ENCODE measurements at regions not wholly inside any gene's neighbourhood (a gene's known extent, or its start where the extent isn't known, plus 50 kb on each side); places are given as distances from the start of the nearest gene placed in this dataset.

- no peaks in the 10 kb centered on the region for H3K36me3 ChIP-seq (ENCODE audit: control insufficient read depth in 2 of 2, insufficient read depth in 2 of 2, low read length in 2 of 2)
- H3K4me1 ChIP-seq (ENCODE audit: control insufficient read depth in 2 of 2, insufficient read depth in 2 of 2, low read length in 2 of 2), result no peaks in the 10 kb centered on the region
Measured at GRCh38 chr20:46801003-46801702, 91.7 kb downstream of the SLC2A10 start.

GRCh38 chr20:46802722-46803121 lies 91.9 kb upstream of the EYA2 start:
- Histone ChIP-seq H3K27ac (ENCODE audit: low read depth in 2 of 2, low read length in 2 of 2) (no peak overlapping the region), H3K4me3 (ENCODE audit: low read length in 2 of 2) (no peak overlapping the region), H3K4me1 (ENCODE audit: control insufficient read depth in 2 of 2, insufficient read depth in 2 of 2, low read length in 2 of 2) (no peaks in the 10 kb centered on the region), H3K36me3 (ENCODE audit: control insufficient read depth in 2 of 2, insufficient read depth in 2 of 2, low read length in 2 of 2) (no peaks in the 10 kb centered on the region), H3K9me3 (ENCODE audit: control insufficient read depth in 2 of 2, low read length in 2 of 2) (no peaks in the 10 kb centered on the region), H3K27me3 (ENCODE audit: control insufficient read depth in 2 of 2, insufficient read depth in 2 of 2, low read length in 2 of 2) (no peaks in the 10 kb centered on the region), H3K9ac (ENCODE audit: low read depth in 1 of 2, low read length in 2 of 2) (no peak overlapping the region)

More at GRCh38 chr20:46801003-46801702, 91.7 kb downstream of the SLC2A10 start:
- no peak overlapping the region for H3K27ac ChIP-seq (ENCODE audit: low read depth in 2 of 2, low read length in 2 of 2)
- H3K9me3 ChIP-seq (ENCODE audit: control insufficient read depth in 2 of 2, low read length in 2 of 2), result no peaks in the 10 kb centered on the region
- no peaks in the 10 kb centered on the region for H3K27me3 ChIP-seq (ENCODE audit: control insufficient read depth in 2 of 2, insufficient read depth in 2 of 2, low read length in 2 of 2)
- no peak overlapping the region for H3K9ac ChIP-seq (ENCODE audit: low read depth in 1 of 2, low read length in 2 of 2)
- no peak overlapping the region for H3K4me3 ChIP-seq (ENCODE audit: low read length in 2 of 2)

DNA sequence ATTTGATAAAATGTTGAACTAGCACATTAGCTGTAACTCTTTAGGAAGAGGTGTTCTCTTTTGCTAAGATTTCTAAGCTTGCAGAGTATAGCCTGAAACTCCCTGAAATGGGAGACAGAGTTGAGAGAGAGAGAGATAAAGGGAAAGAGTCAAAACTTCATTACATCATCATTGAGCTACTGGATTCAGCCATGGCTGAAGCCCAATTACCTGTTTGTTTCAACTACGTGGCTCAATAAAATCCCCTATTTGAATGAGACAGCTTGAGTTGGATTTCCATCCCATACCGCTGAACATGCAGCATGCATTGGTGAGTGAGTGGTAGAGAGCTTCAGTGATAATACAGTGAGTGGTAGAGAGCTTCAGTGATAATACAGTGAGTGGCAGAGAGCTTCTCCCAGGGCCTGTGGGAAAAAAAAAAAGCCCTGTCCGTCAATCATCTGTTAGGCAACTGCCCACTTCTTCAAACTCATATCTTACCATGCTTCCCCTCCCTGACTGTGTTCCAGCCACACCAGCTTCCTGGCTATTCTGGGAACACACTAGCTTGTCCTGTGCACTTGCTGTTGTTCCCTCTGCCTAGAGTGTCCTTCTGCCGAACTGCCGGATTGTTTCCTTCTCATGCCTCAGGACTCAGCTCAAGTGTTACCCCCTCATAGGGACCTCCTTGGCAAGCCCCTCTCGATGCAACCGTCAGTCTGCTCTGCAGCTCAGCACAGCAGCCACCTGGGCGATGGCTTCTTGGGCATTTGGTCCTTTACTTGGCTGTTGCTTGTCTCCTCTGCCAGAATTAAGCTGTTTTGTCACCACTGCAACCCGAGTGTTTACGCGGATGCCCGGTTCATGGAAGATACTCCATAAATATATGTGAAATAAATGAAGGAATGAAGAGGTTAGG lies 91.3 kb upstream of the EYA2 start:
- Histone ChIP-seq H3K36me3 (ENCODE audit: control insufficient read depth in 2 of 2, insufficient read depth in 2 of 2, low read length in 2 of 2) (no peaks in the 10 kb centered on the region), H3K9ac (ENCODE audit: low read depth in 1 of 2, low read length in 2 of 2) (no peak overlapping the region), H3K9me3 (ENCODE audit: control insufficient read depth in 2 of 2, low read length in 2 of 2) (no peaks in the 10 kb centered on the region), H3K27ac (ENCODE audit: low read depth in 2 of 2, low read length in 2 of 2) (no peak overlapping the region), H3K4me1 (ENCODE audit: control insufficient read depth in 2 of 2, insufficient read depth in 2 of 2, low read length in 2 of 2) (no peaks in the 10 kb centered on the region), H3K4me3 (ENCODE audit: low read length in 2 of 2) (no peak overlapping the region), H3K27me3 (ENCODE audit: control insufficient read depth in 2 of 2, insufficient read depth in 2 of 2, low read length in 2 of 2) (no peaks in the 10 kb centered on the region)

DNA sequence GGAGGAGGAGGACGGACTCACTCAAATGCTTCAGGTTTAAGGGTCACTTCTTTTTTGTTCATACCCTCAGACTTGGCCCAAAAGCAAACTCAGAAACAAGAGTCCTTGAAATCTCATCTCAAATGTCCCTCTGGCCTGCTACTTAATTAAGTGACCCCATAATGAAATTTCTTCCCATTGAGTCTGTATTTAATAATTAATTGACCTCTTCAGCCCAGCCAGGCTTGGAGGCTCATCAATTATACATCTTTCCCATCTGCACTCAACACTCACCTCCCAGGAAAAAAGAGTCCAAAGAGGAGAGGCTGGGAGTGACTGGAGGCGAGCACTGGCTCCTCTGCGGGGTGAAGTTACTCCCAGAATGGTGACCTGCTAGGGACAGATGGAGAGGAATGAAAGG lies 90.5 kb upstream of the EYA2 start:
- Histone ChIP-seq H3K9ac (ENCODE audit: low read depth in 1 of 2, low read length in 2 of 2) (no peak overlapping the region), H3K4me1 (ENCODE audit: control insufficient read depth in 2 of 2, insufficient read depth in 2 of 2, low read length in 2 of 2) (no peaks in the 10 kb centered on the region), H3K27ac (ENCODE audit: low read depth in 2 of 2, low read length in 2 of 2) (no peak overlapping the region), H3K9me3 (ENCODE audit: control insufficient read depth in 2 of 2, low read length in 2 of 2) (no peaks in the 10 kb centered on the region), H3K27me3 (ENCODE audit: control insufficient read depth in 2 of 2, insufficient read depth in 2 of 2, low read length in 2 of 2) (no peaks in the 10 kb centered on the region), H3K4me3 (ENCODE audit: low read length in 2 of 2) (no peak overlapping the region), H3K36me3 (ENCODE audit: control insufficient read depth in 2 of 2, insufficient read depth in 2 of 2, low read length in 2 of 2) (no peaks in the 10 kb centered on the region)

- Histone ChIP-seq H3K4me3 (ENCODE audit: low read length in 2 of 2) (no peak overlapping the region), H3K27me3 (ENCODE audit: control insufficient read depth in 2 of 2, insufficient read depth in 2 of 2, low read length in 2 of 2) (peaks cover 0 to 3% of the 10 kb centered on the region in 2 donors), H3K9ac (ENCODE audit: low read depth in 1 of 2, low read length in 2 of 2) (no peak overlapping the region), H3K9me3 (ENCODE audit: control insufficient read depth in 2 of 2, low read length in 2 of 2) (no peaks in the 10 kb centered on the region), H3K36me3 (ENCODE audit: control insufficient read depth in 2 of 2, insufficient read depth in 2 of 2, low read length in 2 of 2) (no peaks in the 10 kb centered on the region), H3K27ac (ENCODE audit: low read depth in 2 of 2, low read length in 2 of 2) (no peak overlapping the region), H3K4me1 (ENCODE audit: control insufficient read depth in 2 of 2, insufficient read depth in 2 of 2, low read length in 2 of 2) (peaks cover 0 to 1% of the 10 kb centered on the region in 2 donors)
Measured at GRCh38 chr20:46805836-46806235, 88.8 kb upstream of the EYA2 start.

- no peak overlapping the region for H3K9ac ChIP-seq (ENCODE audit: low read depth in 1 of 2, low read length in 2 of 2)
- H3K4me1 ChIP-seq (ENCODE audit: control insufficient read depth in 2 of 2, insufficient read depth in 2 of 2, low read length in 2 of 2), result peaks cover 0 to 5% of the 10 kb centered on the region in 2 donors
- H3K4me3 ChIP-seq (ENCODE audit: low read length in 2 of 2), result no peak overlapping the region
- H3K9me3 ChIP-seq (ENCODE audit: control insufficient read depth in 2 of 2, low read length in 2 of 2), result no peaks in the 10 kb centered on the region
- H3K27ac ChIP-seq (ENCODE audit: low read depth in 2 of 2, low read length in 2 of 2), result no peak overlapping the region
- H3K36me3 ChIP-seq (ENCODE audit: control insufficient read depth in 2 of 2, insufficient read depth in 2 of 2, low read length in 2 of 2), result no peaks in the 10 kb centered on the region
- H3K27me3 ChIP-seq (ENCODE audit: control insufficient read depth in 2 of 2, insufficient read depth in 2 of 2, low read length in 2 of 2), result peaks cover 3 to 8% of the 10 kb centered on the region in 2 donors
Measured at GRCh38 chr20:46807998-46808397, 86.6 kb upstream of the EYA2 start.

DNA sequence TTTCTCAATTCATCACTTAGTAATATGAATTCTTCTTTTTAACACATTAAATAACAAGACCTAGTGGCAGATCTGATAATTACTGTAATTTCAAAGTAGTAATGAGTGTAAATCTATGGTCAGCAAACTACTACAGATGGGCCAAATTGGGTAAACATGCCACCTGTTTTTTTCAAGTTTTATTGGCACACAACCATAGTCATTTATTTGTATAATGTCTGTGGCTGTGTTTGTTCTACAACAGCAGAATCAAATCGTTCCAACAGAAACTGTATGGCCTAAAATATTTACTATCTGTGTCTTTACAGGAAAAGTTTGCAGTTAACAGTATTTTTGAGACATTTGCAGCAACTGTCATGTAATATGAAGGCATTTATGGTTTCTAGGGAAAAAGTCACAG lies 86.1 kb upstream of the EYA2 start:
- peaks cover 3 to 8% of the 10 kb centered on the region in 2 donors for H3K27me3 ChIP-seq (ENCODE audit: control insufficient read depth in 2 of 2, insufficient read depth in 2 of 2, low read length in 2 of 2)
- no peak overlapping the region for H3K4me3 ChIP-seq (ENCODE audit: low read length in 2 of 2)
- H3K9me3 ChIP-seq (ENCODE audit: control insufficient read depth in 2 of 2, low read length in 2 of 2), result no peaks in the 10 kb centered on the region
- no peaks in the 10 kb centered on the region for H3K36me3 ChIP-seq (ENCODE audit: control insufficient read depth in 2 of 2, insufficient read depth in 2 of 2, low read length in 2 of 2)
- peaks cover 0 to 5% of the 10 kb centered on the region in 2 donors for H3K4me1 ChIP-seq (ENCODE audit: control insufficient read depth in 2 of 2, insufficient read depth in 2 of 2, low read length in 2 of 2)
- no peak overlapping the region for H3K9ac ChIP-seq (ENCODE audit: low read depth in 1 of 2, low read length in 2 of 2)
- no peak overlapping the region for H3K27ac ChIP-seq (ENCODE audit: low read depth in 2 of 2, low read length in 2 of 2)

DNA sequence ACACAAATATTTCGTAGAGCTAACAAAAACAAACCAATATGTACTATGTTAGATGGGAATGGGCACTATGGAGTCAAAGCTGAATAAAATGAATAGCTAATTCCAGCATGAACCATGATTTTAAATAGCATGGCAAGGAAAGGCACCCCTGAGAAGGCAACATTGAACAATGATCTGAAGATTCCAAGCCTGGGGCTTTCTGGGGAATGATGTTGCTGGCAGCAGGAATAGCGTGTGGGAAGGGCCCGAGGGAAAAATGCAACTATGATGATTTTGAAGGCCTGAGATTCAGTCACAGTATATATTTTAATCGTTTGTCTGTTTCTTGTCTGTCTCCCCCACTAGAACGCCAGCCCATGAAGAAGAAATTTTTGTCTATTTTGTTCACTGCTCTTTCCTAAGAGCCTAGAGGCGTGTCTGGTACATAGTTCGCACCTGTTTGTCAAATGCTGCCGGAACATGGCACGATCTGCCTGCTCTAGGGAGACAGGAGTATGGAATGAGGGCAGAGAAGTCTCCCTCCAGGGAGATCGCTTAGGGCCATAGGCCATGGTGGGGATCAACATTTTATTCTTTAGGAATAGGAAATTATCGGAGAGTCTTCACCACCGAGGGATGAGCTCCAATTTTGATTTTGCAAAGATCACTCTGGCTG lies 84.8 kb upstream of the EYA2 start:
- H3K4me1 ChIP-seq (ENCODE audit: control insufficient read depth in 2 of 2, insufficient read depth in 2 of 2, low read length in 2 of 2), result peaks cover 0 to 5% of the 10 kb centered on the region in 2 donors
- H3K27ac ChIP-seq (ENCODE audit: low read depth in 2 of 2, low read length in 2 of 2), result no peak overlapping the region
- H3K27me3 ChIP-seq (ENCODE audit: control insufficient read depth in 2 of 2, insufficient read depth in 2 of 2, low read length in 2 of 2), result peaks cover 3 to 8% of the 10 kb centered on the region in 2 donors
- no peak overlapping the region for H3K9ac ChIP-seq (ENCODE audit: low read depth in 1 of 2, low read length in 2 of 2)
- H3K36me3 ChIP-seq (ENCODE audit: control insufficient read depth in 2 of 2, insufficient read depth in 2 of 2, low read length in 2 of 2), result no peaks in the 10 kb centered on the region
- no peak overlapping the region for H3K4me3 ChIP-seq (ENCODE audit: low read length in 2 of 2)
- H3K9me3 ChIP-seq (ENCODE audit: control insufficient read depth in 2 of 2, low read length in 2 of 2), result no peaks in the 10 kb centered on the region

- H3K9ac ChIP-seq (ENCODE audit: low read depth in 1 of 2, low read length in 2 of 2), result no peak overlapping the region
- no peak overlapping the region for H3K27ac ChIP-seq (ENCODE audit: low read depth in 2 of 2, low read length in 2 of 2)
- H3K36me3 ChIP-seq (ENCODE audit: control insufficient read depth in 2 of 2, insufficient read depth in 2 of 2, low read length in 2 of 2), result no peaks in the 10 kb centered on the region
- H3K27me3 ChIP-seq (ENCODE audit: control insufficient read depth in 2 of 2, insufficient read depth in 2 of 2, low read length in 2 of 2), result peaks cover 3 to 8% of the 10 kb centered on the region in 2 donors
- H3K4me3 ChIP-seq (ENCODE audit: low read length in 2 of 2), result no peak overlapping the region
- H3K9me3 ChIP-seq (ENCODE audit: control insufficient read depth in 2 of 2, low read length in 2 of 2), result no peaks in the 10 kb centered on the region
- H3K4me1 ChIP-seq (ENCODE audit: control insufficient read depth in 2 of 2, insufficient read depth in 2 of 2, low read length in 2 of 2), result peaks cover 0 to 5% of the 10 kb centered on the region in 2 donors
Measured at GRCh38 chr20:46810448-46811223, 84.0 kb upstream of the EYA2 start.

All from mucosa of rectum (tissue), 2 donors.